ENCODE measurements at regions not wholly inside any gene's neighbourhood (a gene's known extent, or its start where the extent isn't known, plus 50 kb on each side); places are given as distances from the start of the nearest gene placed in this dataset.

- no peaks in the 10 kb centered on the region; the same call in 1 of the 2 replicates for H4K20me1 ChIP-seq (replicated peaks; ENCODE audit: control insufficient read depth, insufficient read depth, low read length)
- H3K79me2 ChIP-seq (ENCODE audit: control insufficient read depth, insufficient read depth, low read length) = no peaks in the 10 kb centered on the region
- BruUV-seq (replicated peaks) = no TSS peak
- H2AFZ ChIP-seq (ENCODE audit: low read depth, low read length) = no peak overlapping the region
- H3K9me1 ChIP-seq (ENCODE audit: control insufficient read depth, insufficient read depth, low read length) = no peaks in the 10 kb centered on the region
- H3K4me3 ChIP-seq = no peak overlapping the region
- no peak overlapping the region for H3K9ac ChIP-seq (ENCODE audit: insufficient read depth in 1 of 2, low read depth in 2 of 2, low read length in 2 of 2)
- H3K9me3 ChIP-seq (replicated peaks; ENCODE audit: control insufficient read depth, insufficient read depth, low read depth, low read length) = no peaks in the 10 kb centered on the region
- no peak overlapping the region for H3K27ac ChIP-seq (ENCODE audit: extremely low read depth, low read depth, low read length)
- H3K4me2 ChIP-seq (ENCODE audit: insufficient read depth, low read length) = no peak overlapping the region
- no peak for TF ChIP-seq ZBTB26 (CRISPR knock-in tag; IDR thresholded peaks at IDR 0.05)
- no peak for TF ChIP-seq ZNF507 (tag; conservative IDR thresholded peaks at IDR 0.05)
- TF ChIP-seq ETV1 (tag; conservative IDR thresholded peaks at IDR 0.05; ENCODE audit: low read depth) = no peak
- TF ChIP-seq SMARCA5 (IDR thresholded peaks at IDR 0.05) = no peak
- TF ChIP-seq TRIM25 (IDR thresholded peaks at IDR 0.05; ENCODE audit: borderline replicate concordance) = no peak
- TF ChIP-seq EHMT2 (IDR thresholded peaks at IDR 0.05) = no peak
- TF ChIP-seq ZNF3 (CRISPR knock-in tag; IDR thresholded peaks at IDR 0.05) = no peak
- TF ChIP-seq KDM1A (IDR thresholded peaks at IDR 0.05) = no peak
- TF ChIP-seq MAFF (IDR thresholded peaks at IDR 0.05; ENCODE audit: low read length) = no peak
- no peak for TF ChIP-seq TFAP4 (CRISPR knock-in tag; IDR thresholded peaks at IDR 0.05; ENCODE audit: borderline replicate concordance)
- no peak for TF ChIP-seq ZNF561 (CRISPR knock-in tag; conservative IDR thresholded peaks at IDR 0.05)
- no peak for TF ChIP-seq FUS (optimal IDR thresholded peaks at IDR 0.05; ENCODE audit: low read depth, low read length)
- no peak for TF ChIP-seq RBM15 (IDR thresholded peaks at IDR 0.05; ENCODE audit: insufficient read depth, low read length)
- TF ChIP-seq XRCC5 (IDR thresholded peaks at IDR 0.05; ENCODE audit: low read depth, low read length) = no peak
- ATAC-seq (no peak), FAIRE-seq (peak; percentile 35), DNase-seq (ENCODE audit: extremely low read depth in 1 of 4, low spot score in 3 of 4) (no peak)
- H3K27me3 ChIP-seq (ENCODE audit: control insufficient read depth in 2 of 2, insufficient read depth in 2 of 2, low read length in 2 of 2) = peaks cover 22 to 23% of the 10 kb centered on the region in 2 experiments
- H3K36me3 ChIP-seq (ENCODE audit: control insufficient read depth, insufficient read depth, low read length) = no peaks in the 10 kb centered on the region
- ChIA-PET CTCF (ENCODE audit: low intra/inter-chr PET ratio) (no interaction called here), POLR2A (no interaction called here)
- in situ Hi-C loops (cut with MboI) = no loop called here
- intact Hi-C loops (cut with micrococcal nuclease) = no loop called here
- H3K4me1 ChIP-seq (replicated peaks in 1 of 2; ENCODE audit: control insufficient read depth in 2 of 2, insufficient read depth in 2 of 2, low read length in 2 of 2) = peaks cover 0 to 2% of the 10 kb centered on the region in 2 experiments; a peak in 2 of 5 replicates
- 2% methylated on average over 3 of the region's 3 CpGs for WGBS (ENCODE audit: insufficient coverage, low coverage, missing lambda C conversion rate)
These were observed 147.0 kb upstream of the ERG start for GRCh38 chr21:38645282-38645681.
